ENCODE measurements at regions not wholly inside any gene's neighbourhood (a gene's known extent, or its start where the extent isn't known, plus 50 kb on each side); places are given as distances from the start of the nearest gene placed in this dataset.
"Not testable (repeated sequence)": the region's sequence is repeated elsewhere in the genome, so short reads cannot be mapped to it uniquely, and the experiment has no call there.

GRCh38 chr2:155546721-155547555, 785.6 kb downstream of the NR4A2 start:
- peaks cover 0 to 13% (median 4%) of the 10 kb centered on the region in 3 experiments; a peak in 3 of 7 replicates for H3K36me3 Mint-ChIP-seq (ENCODE audit: insufficient read depth in 1 of 3, low read depth in 3 of 3)

GRCh38 chr2:155539028-155539427, 793.5 kb downstream of the NR4A2 start:
- H3K56ac ChIP-seq (ENCODE audit: insufficient read length, low read depth, low read length); H3K23me2 ChIP-seq (ENCODE audit: insufficient read length, low read depth, low read length, poor library complexity, severe bottlenecking); H4K91ac ChIP-seq (ENCODE audit: insufficient read length, low read depth, low read length); H3K27ac ChIP-seq (ENCODE audit: insufficient read length, low read depth, low read length); H4K8ac ChIP-seq (replicated peaks; ENCODE audit: insufficient read length, low read depth, low read length); H3K9ac ChIP-seq (ENCODE audit: extremely low read depth, insufficient read length, low read length); H4K5ac ChIP-seq (ENCODE audit: insufficient read length, low read depth, low read length); H2BK20ac ChIP-seq (ENCODE audit: low read depth, low read length, poor library complexity, severe bottlenecking); H3K23ac ChIP-seq (ENCODE audit: insufficient read length, low read depth, low read length); H2AK5ac ChIP-seq (ENCODE audit: insufficient read length, low read length); DNase-seq; H3K27ac Mint-ChIP-seq; H3K4me1 Mint-ChIP-seq; H2BK5ac ChIP-seq (ENCODE audit: insufficient read length, low read length); H3K79me1 ChIP-seq (ENCODE audit: insufficient read depth, low read depth, low read length, poor library complexity, severe bottlenecking); H3K27me3 ChIP-seq (ENCODE audit: insufficient read depth, low read length); H3K79me2 ChIP-seq (ENCODE audit: insufficient read depth, low read length); H3K9me3 ChIP-seq (ENCODE audit: control insufficient read depth, low read depth, low read length); H3K4ac ChIP-seq (ENCODE audit: low read depth, low read length); H2BK12ac ChIP-seq (ENCODE audit: insufficient read length, low read depth, low read length); H3K36me3 Mint-ChIP-seq (ENCODE audit: insufficient read depth in 1 of 3, low read depth in 3 of 3); H2AFZ ChIP-seq (ENCODE audit: low read length); H3K4me2 ChIP-seq (ENCODE audit: insufficient read depth, insufficient read length, low read length); H3T11ph ChIP-seq (ENCODE audit: low read length); H3K14ac ChIP-seq (ENCODE audit: insufficient read depth, low read length); H2BK120ac ChIP-seq (ENCODE audit: low read depth, low read length, poor library complexity, severe bottlenecking); H3K18ac ChIP-seq (ENCODE audit: insufficient read length, low read depth, low read length); H4K20me1 ChIP-seq (ENCODE audit: control insufficient read depth, insufficient read depth, insufficient read length); H3K4me1 ChIP-seq (ENCODE audit: insufficient read depth, low read length); H3K9me3 Mint-ChIP-seq; H2BK15ac ChIP-seq (ENCODE audit: low read depth, low read length); H3K27me3 Mint-ChIP-seq (ENCODE audit: low read depth); H3K4me3 Mint-ChIP-seq: not testable (repeated sequence)
- WGBS (ENCODE audit: extremely low coverage, insufficient read length, low lambda C conversion rate), result no CpG with 5 or more reads among the region's 5 CpGs

More at GRCh38 chr2:155546721-155547555, 785.6 kb downstream of the NR4A2 start:
- no peak overlapping the region for H4K91ac ChIP-seq (ENCODE audit: insufficient read length, low read depth, low read length)
- no peak overlapping the region for H3K27ac Mint-ChIP-seq
- H4K5ac ChIP-seq (ENCODE audit: insufficient read length, low read depth, low read length), result no peak overlapping the region
- no peak overlapping the region for H3K4me2 ChIP-seq (ENCODE audit: insufficient read depth, insufficient read length, low read length)
- H3K14ac ChIP-seq (ENCODE audit: insufficient read depth, low read length), result no peak overlapping the region
- no CpG with 5 or more reads among the region's 11 CpGs for WGBS (ENCODE audit: extremely low coverage, insufficient read length, low lambda C conversion rate)
- H3K9me3 ChIP-seq (ENCODE audit: control insufficient read depth, low read depth, low read length), result no peaks in the 10 kb centered on the region
- peaks cover 4% of the 10 kb centered on the region in 2 experiments; a peak in 3 of 5 replicates for H3K9me3 Mint-ChIP-seq
- no peak for DNase-seq
- no peak overlapping the region for H2BK20ac ChIP-seq (ENCODE audit: low read depth, low read length, poor library complexity, severe bottlenecking)
- TF ChIP-seq CTCF (conservative IDR thresholded peaks at IDR 0.05), result no peak
- no peaks in the 10 kb centered on the region for H3K79me1 ChIP-seq (ENCODE audit: insufficient read depth, low read depth, low read length, poor library complexity, severe bottlenecking)
- no peak overlapping the region for H3K23ac ChIP-seq (ENCODE audit: insufficient read length, low read depth, low read length)
- H3T11ph ChIP-seq (ENCODE audit: low read length), result no peak overlapping the region
- H2AFZ ChIP-seq (ENCODE audit: low read length), result peak overlapping the region; percentile 40
- H2AK5ac ChIP-seq (ENCODE audit: insufficient read length, low read length), result no peak overlapping the region
- H3K4me1 ChIP-seq (ENCODE audit: insufficient read depth, low read length), result no peaks in the 10 kb centered on the region; the same call in 1 of the 2 replicates
- no peak overlapping the region for H2BK15ac ChIP-seq (ENCODE audit: low read depth, low read length)
- no peaks in the 10 kb centered on the region for H3K27me3 Mint-ChIP-seq (ENCODE audit: low read depth)
- no peak overlapping the region for H3K9ac ChIP-seq (ENCODE audit: extremely low read depth, insufficient read length, low read length)
- H3K23me2 ChIP-seq (ENCODE audit: insufficient read length, low read depth, low read length, poor library complexity, severe bottlenecking), result no peaks in the 10 kb centered on the region
- H3K27me3 ChIP-seq (ENCODE audit: insufficient read depth, low read length), result no peaks in the 10 kb centered on the region
- no peak overlapping the region for H3K18ac ChIP-seq (ENCODE audit: insufficient read length, low read depth, low read length)
- no peaks in the 10 kb centered on the region for H4K20me1 ChIP-seq (ENCODE audit: control insufficient read depth, insufficient read depth, insufficient read length)
- peaks cover 7 to 8% of the 10 kb centered on the region in 2 experiments; a peak in 3 of 4 replicates for H3K4me1 Mint-ChIP-seq
- H2BK12ac ChIP-seq (ENCODE audit: insufficient read length, low read depth, low read length), result no peak overlapping the region
- H3K79me2 ChIP-seq (ENCODE audit: insufficient read depth, low read length), result no peaks in the 10 kb centered on the region
- no peak overlapping the region for H3K56ac ChIP-seq (ENCODE audit: insufficient read length, low read depth, low read length)
- H3K27ac ChIP-seq (ENCODE audit: insufficient read length, low read depth, low read length), result no peak overlapping the region
- no peak overlapping the region for H4K8ac ChIP-seq (replicated peaks; ENCODE audit: insufficient read length, low read depth, low read length)
- H3K4me3 Mint-ChIP-seq, result no peak overlapping the region
- H2BK120ac ChIP-seq (ENCODE audit: low read depth, low read length, poor library complexity, severe bottlenecking), result no peak overlapping the region
- H3K4ac ChIP-seq (ENCODE audit: low read depth, low read length), result no peak overlapping the region
- no peak overlapping the region for H2BK5ac ChIP-seq (ENCODE audit: insufficient read length, low read length)

Data from H9 (cell line).